HG03066 (cell line): ENCODE measurements at regions not wholly inside any gene's neighbourhood (a gene's known extent, or its start where the extent isn't known, plus 50 kb on each side); places are given as distances from the start of the nearest gene placed in this dataset.
A peak's percentile ranks its signal among the peaks of the same experiment; 100 is the strongest.

Experiments
- ATAC-seq: cut with Tn5 transposase; IDR thresholded peaks from one replicate; pipeline ENCODE4 v1.9.1; 2021; ENCODE audit warnings: low read depth; ENCODE audit not compliant: unreplicated experiment

DNA sequence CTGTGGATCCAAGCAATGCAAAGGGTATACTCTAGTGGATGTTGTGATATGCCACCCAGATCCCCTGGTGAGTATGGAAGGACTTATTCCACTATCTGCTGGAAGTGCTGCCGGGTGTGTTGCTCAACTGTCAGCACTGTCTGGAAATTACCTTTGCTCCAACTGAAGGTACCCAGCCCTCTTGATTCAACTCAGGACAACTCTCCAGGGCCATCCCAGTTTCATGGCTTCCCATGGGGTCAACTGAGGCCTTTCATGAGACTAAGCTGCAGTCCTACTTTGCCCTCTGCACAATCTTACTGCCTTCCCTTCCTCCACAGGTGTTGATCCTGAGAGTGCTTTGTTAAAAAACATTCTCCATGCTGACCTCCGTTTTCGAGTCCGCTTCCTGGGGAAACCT, 99.8 kb downstream of the SPRY1 start:
- ATAC-seq, result no peak

DNA sequence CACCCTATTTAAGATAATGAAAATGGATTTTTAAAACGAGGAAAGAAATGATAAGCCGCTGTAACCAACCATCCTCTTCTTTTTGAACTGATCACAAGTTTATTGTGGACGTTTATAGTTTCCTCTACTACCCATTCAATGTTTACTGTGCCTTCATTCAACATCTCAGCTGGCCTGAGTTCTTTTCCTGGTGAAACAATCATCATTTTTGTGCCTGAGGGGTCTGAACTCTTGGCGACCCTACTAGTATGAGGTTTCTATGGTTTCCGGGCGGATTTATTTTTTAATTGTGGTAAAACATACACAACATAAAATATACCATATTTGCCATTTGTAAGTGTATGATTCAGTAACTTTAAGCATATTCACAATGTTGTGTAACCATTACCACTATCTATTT, 100.7 kb downstream of the SPRY1 start:
- no peak for ATAC-seq

DNA sequence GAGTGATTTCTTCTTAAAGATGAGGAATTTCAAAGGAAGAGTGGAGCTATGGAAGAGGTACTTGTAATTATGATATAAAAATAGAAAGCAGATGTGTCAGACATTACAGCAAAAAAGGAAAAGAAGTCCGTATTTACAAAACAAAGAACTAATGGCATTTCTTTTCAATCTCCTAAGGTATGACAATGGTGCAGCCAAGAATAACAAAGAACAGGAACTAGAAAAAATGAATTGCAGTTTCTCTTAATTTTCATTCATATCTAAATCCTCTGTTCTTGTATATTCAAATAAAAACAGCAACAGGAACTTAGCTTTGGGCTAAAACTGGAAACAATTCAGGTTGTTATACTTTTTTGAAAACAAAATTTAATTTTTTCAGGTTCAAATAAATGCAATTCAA, 105.1 kb downstream of the SPRY1 start:
- no peak for ATAC-seq

- ATAC-seq, result no peak
Observed at GRCh38 chr4:123503698-123504363, 107.2 kb downstream of the SPRY1 start.

DNA sequence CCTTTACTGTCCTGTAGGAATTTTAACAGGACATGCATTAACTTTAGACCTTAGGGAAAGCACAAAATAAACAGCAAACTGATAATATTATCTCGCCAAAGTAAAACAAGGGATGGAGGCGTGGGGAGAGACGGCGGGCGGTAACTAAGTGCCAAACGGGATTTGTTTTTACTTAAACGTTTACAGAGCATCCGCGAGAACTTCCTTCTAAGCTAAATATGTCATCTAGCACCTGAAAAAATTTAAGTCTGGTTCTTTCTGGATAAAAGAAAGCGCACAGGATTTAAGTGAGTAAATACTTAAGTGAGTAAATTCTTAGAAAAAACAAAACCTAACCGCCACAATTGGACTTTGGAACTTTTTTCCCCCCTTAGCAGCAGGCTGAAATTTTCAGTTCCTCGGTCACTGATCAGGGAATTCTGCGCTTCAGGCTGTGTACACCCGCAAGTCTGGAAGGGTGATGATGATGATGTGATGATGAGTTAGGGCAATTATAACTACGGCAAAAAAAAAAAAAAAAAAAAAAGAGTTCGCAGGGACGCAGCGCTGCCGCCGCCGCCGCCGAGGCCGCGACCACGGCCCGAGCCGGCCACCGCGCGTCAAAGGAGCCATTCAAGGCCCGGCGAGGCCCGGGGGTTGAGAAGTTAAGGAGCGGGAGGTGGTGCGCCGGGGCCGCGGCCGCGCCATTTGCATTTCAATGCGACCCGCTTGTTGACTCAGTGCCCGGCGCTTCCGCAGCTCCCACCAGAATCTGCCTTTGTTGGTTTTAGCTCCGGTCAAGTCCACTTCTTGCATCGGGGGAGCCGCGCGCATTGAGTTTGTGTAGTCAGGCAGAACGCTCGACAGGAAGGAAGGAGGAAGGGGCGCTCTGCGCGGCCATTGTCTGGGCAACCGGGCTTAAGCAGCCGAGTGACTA, 108.8 kb downstream of the SPRY1 start:
- peak; percentile 56 for ATAC-seq

DNA sequence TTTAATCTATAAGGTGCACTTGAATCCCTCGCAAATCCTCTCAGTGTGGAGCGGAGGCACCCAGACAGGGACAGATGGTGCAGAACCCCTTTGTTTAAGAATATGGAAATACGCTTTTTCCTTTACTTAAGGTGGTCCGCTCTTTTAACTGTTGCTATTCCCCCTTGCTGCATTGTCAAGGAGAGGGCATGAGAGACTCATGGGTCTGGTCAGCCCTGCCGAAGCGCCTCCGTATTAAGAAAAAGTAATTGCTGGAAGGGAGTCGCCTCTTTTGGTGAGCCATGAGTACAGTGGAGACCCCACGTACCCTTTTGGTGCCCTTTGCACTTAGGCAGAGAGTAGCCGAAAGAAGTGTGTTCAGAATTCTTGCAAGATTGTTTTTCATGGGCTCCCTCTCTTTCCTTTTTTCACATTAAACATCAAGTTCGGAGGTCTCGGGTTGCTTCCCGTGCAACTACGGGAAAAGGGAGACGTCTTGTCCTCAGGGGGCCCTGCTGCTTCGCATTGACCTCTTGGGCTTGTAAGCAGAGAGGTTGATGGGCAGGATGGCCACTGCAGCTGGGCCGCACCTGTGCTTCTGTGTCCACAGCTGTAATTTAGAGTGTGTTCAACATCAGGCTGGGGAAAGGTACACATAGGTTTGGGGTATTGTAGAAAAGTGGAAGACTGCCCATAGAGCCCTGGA, 109.6 kb downstream of the SPRY1 start:
- no peak for ATAC-seq

DNA sequence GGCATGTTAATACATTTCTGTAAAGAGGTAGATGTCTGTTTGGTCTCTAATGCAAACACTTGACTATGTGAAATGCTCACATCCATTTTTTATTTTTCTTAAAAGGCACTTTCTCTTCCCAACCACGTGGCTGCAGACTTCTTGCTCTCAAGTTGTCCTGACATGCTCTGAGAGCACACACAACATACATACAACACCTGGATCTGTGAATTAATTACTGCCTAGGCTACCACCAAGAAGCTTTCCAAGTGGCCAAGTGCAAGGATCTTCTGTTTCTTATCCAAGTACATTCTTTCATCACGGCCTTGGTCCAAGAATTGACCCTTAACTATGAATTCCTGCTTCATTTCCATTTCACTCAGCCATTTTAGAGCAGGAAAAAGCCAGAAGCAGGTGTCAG, 110.8 kb downstream of the SPRY1 start:
- ATAC-seq, result no peak

- ATAC-seq, result no peak
Observed at GRCh38 chr4:123510221-123510620, 113.6 kb downstream of the SPRY1 start.

DNA sequence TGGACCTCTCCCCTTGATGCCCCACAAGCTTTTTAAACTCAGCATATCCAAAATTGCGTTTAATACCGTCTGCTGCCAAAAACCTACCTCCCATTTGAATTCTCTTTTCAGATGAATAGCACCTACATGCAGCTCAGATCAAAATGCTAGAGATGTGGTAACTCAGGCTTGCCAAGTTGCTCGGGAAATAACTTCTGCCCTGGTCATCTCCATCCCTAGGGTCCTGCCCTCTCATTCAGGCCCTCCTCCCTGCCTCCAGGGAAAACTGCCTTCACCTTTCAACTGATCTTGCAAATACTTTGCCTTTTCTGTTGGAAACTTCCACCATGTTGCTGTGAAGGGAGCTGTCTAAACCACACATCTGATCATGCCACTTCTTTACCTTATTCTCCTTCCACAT, 114.1 kb downstream of the SPRY1 start:
- ATAC-seq, result no peak

GRCh38 chr4:123516576-123516975, 120.0 kb downstream of the SPRY1 start:
- ATAC-seq, result no peak

- ATAC-seq, result no peak
Observed at GRCh38 chr4:123517176-123517575, 120.6 kb downstream of the SPRY1 start.

GRCh38 chr4:123517971-123518370, 121.4 kb downstream of the SPRY1 start:
- ATAC-seq, result no peak

DNA sequence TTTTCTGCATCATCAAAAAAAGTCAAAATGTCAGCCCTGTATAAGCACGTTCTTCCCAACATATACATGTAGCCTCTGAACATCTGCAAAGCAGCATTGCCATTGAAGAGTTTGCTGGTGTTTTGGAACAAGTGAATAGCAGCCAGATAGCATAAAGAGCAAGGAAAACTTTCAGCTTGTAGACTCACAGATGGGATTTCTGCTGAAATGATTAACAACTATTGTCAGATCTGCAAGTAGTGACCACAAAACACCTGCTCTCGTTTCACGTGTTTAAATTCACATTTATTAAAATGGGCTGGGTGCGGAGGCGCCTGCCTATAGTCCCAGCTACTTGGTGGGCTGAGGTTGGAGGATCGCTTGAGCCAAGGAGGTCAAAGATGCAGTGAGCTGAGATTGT, 123.7 kb downstream of the SPRY1 start:
- ATAC-seq, result peak; percentile 54

DNA sequence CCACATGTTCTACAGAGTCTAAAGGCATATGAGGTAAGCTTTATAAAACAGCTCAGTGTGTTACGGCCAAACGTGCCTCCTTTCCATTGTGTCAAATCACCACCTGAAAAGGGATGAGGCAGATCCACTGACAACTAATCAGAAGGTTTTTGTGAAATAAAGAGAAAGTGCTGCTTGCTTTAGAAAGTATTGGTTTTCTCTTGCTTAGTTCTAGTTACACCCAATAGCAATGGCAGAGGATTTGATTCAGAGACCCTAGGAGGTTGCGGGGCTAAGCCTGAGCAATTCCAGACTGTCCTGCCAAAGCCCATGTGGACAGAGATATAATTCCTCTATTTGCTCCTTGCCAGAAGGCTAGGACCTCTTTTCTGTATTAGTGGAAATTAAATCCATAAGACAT, 125.5 kb downstream of the SPRY1 start:
- ATAC-seq, result no peak

DNA sequence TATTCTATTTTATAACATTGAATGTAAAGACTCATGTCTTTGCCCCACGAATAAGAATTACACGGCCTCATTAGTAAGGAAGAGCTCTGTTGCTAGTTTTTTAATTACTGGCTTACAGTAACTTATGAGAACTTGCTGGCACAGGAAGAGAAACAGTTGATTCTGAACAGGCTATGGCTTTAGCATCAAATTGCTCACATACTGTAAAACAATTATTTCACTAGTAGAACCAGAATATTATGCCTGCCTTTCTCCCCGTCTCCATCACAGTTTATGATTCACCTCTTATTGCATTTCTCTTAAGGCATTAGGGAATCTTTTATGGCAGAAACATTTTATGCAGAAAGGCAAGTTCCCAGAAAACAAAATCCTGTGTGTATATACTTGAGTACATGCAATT, 126.1 kb downstream of the SPRY1 start:
- no peak for ATAC-seq

- no peak for ATAC-seq
Observed at GRCh38 chr4:123524958-123525628, 128.5 kb downstream of the SPRY1 start.

GRCh38 chr4:123526511-123526910, 129.9 kb downstream of the SPRY1 start:
- ATAC-seq, result no peak

DNA sequence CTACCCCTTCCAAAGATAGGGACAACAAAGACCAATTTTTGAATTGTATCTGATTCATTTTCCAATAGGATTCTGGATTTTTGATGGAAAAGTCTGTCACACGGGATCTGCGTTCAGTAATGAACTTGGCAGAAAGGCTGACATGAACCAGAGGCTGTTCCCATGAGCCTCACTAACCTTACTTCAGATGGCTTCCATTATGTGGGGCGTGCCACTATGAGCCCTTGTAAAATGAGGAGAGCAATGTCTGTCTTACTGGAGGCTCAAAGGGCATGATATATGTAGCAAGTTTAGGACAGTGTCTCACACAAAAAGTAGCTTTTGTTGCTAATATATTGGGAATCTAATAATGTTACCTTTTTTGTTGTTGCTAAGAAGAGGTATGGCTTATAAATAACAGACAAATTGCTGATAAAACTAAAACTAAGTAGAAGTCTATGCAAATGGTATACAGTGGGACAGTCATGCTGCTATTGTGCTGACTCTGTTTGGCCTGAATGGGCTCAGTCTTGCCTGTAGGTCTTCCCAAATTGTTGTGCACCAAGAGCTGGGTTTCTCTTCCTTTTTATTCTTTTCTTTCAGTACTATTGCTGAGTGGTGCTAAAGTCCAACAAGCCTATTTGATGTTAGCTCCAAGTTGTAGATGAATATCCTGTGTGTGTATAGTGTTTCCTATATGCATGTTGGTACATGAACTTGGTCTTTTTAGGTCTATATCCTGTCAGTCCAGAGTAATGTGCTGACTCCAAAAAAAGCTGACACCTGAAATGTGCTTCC, 132.1 kb downstream of the SPRY1 start:
- ATAC-seq, result no peak

GRCh38 chr4:123529278-123529568, 132.6 kb downstream of the SPRY1 start:
- no peak for ATAC-seq

- no peak for ATAC-seq
Observed at GRCh38 chr4:123530357-123530756, 133.8 kb downstream of the SPRY1 start.
